Ishikawa (cell line): ENCODE measurements at regions not wholly inside any gene's neighbourhood (a gene's known extent, or its start where the extent isn't known, plus 50 kb on each side); places are given as distances from the start of the nearest gene placed in this dataset.

Experiments
- CEBPB ChIP-seq: IDR thresholded peaks from 2 replicates; pipeline ENCODE4 v1.6.1; 2012
- NFIC ChIP-seq: IDR thresholded peaks from 2 replicates; pipeline ENCODE4 v1.6.1; 2012
- TAF1 ChIP-seq: IDR thresholded peaks from 2 replicates; pipeline ENCODE4 v1.6.1; 2012; ENCODE audit warnings: low read depth, mild to moderate bottlenecking
- YY1 ChIP-seq: IDR thresholded peaks from 2 replicates; pipeline ENCODE4 v1.6.1; 2012; ENCODE audit warnings: low read depth

DNA sequence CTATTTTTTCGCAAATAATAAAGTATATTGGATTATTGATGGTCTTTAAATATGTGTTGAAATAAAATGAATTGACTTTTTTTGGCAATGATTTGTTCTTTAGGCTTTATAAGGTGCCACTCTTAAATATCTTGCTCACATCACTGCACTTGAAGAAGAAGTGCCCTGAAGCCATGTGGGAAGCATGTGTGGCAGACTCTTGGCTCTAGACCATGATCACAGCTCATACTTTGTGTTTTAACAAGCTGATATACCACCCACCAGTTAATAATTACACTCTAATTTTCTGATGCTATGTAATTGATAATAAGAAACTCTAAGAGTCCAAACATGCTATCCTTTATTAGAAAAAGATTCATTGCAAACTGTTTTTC is 52.1 kb upstream of the TGFBR2 start:
- no peak for TF ChIP-seq TAF1
- no peak for TF ChIP-seq CEBPB
- no peak for TF ChIP-seq YY1
- no peak for TF ChIP-seq NFIC
